ENCODE measurements at regions not wholly inside any gene's neighbourhood (a gene's known extent, or its start where the extent isn't known, plus 50 kb on each side); places are given as distances from the start of the nearest gene placed in this dataset.
"Not testable (repeated sequence)": the region's sequence is repeated elsewhere in the genome, so short reads cannot be mapped to it uniquely, and the experiment has no call there.

GRCh38 chrX:104400387-104400786 is 145.7 kb upstream of the ESX1 start:
- H3K27ac ChIP-seq = no peak overlapping the region
- no peaks in the 10 kb centered on the region for H3K4me1 ChIP-seq (ENCODE audit: low read depth)
- no peak overlapping the region for H3K4me3 ChIP-seq
- no peaks in the 10 kb centered on the region for H3K27me3 ChIP-seq
- no peak for DNase-seq (ENCODE audit: low read depth in 1 of 2, low spot score in 1 of 2)
- no peak for TF ChIP-seq CTCF (IDR thresholded peaks at IDR 0.05; ENCODE audit: low read depth, low read length)
- no peaks in the 10 kb centered on the region for H3K36me3 ChIP-seq
- no peaks in the 10 kb centered on the region for H3K9me3 ChIP-seq (ENCODE audit: low read depth)

- no peaks in the 10 kb centered on the region for H3K4me1 ChIP-seq (ENCODE audit: low read depth)
- no peak overlapping the region for H3K27ac ChIP-seq
- H3K27me3 ChIP-seq = no peaks in the 10 kb centered on the region
- no peak overlapping the region for H3K4me3 ChIP-seq
- TF ChIP-seq CTCF (IDR thresholded peaks at IDR 0.05; ENCODE audit: low read depth, low read length) = no peak
- H3K36me3 ChIP-seq = no peaks in the 10 kb centered on the region
- H3K9me3 ChIP-seq (ENCODE audit: low read depth) = no peaks in the 10 kb centered on the region
- DNase-seq (ENCODE audit: low read depth in 1 of 2, low spot score in 1 of 2) = no peak
Observed at GRCh38 chrX:104392350-104392749, 137.6 kb upstream of the ESX1 start.

- H3K4me3 ChIP-seq = no peak overlapping the region
- H3K9me3 ChIP-seq (ENCODE audit: low read depth) = no peaks in the 10 kb centered on the region
- TF ChIP-seq CTCF (IDR thresholded peaks at IDR 0.05; ENCODE audit: low read depth, low read length) = no peak
- H3K27me3 ChIP-seq = no peaks in the 10 kb centered on the region
- H3K4me1 ChIP-seq (ENCODE audit: low read depth) = no peaks in the 10 kb centered on the region
- no peaks in the 10 kb centered on the region for H3K36me3 ChIP-seq
- H3K27ac ChIP-seq = no peak overlapping the region
- DNase-seq (ENCODE audit: low read depth in 1 of 2, low spot score in 1 of 2) = no peak
Observed at GRCh38 chrX:104391906-104392305, 137.2 kb upstream of the ESX1 start.

- no peak overlapping the region for H3K27ac ChIP-seq
- no peaks in the 10 kb centered on the region for H3K4me1 ChIP-seq (ENCODE audit: low read depth)
- no peak for TF ChIP-seq CTCF (IDR thresholded peaks at IDR 0.05; ENCODE audit: low read depth, low read length)
- H3K4me3 ChIP-seq = no peak overlapping the region
- DNase-seq (ENCODE audit: low read depth in 1 of 2, low spot score in 1 of 2) = no peak
- no peaks in the 10 kb centered on the region for H3K9me3 ChIP-seq (ENCODE audit: low read depth)
- H3K36me3 ChIP-seq = no peaks in the 10 kb centered on the region
- no peaks in the 10 kb centered on the region for H3K27me3 ChIP-seq
Observed at GRCh38 chrX:104376937-104377336, 122.2 kb upstream of the ESX1 start.

GRCh38 chrX:104372547-104372946 is 117.8 kb upstream of the ESX1 start:
- Histone ChIP-seq H3K36me3 (no peaks in the 10 kb centered on the region), H3K4me3 (no peak overlapping the region), H3K27ac (no peak overlapping the region), H3K4me1 (ENCODE audit: low read depth) (peaks cover 4% of the 10 kb centered on the region), H3K27me3 (no peaks in the 10 kb centered on the region), H3K9me3 (ENCODE audit: low read depth) (no peaks in the 10 kb centered on the region)
- DNase-seq (ENCODE audit: low read depth in 1 of 2, low spot score in 1 of 2) = no peak
- no peak for TF ChIP-seq CTCF (IDR thresholded peaks at IDR 0.05; ENCODE audit: low read depth, low read length)

- no peaks in the 10 kb centered on the region for H3K9me3 ChIP-seq (ENCODE audit: low read depth)
- H3K27me3 ChIP-seq = no peaks in the 10 kb centered on the region
- H3K4me3 ChIP-seq = no peak overlapping the region
- no peaks in the 10 kb centered on the region for H3K36me3 ChIP-seq
- no peak overlapping the region for H3K27ac ChIP-seq
- peak; percentile 11 for TF ChIP-seq CTCF (IDR thresholded peaks at IDR 0.05; ENCODE audit: low read depth, low read length)
- H3K4me1 ChIP-seq (ENCODE audit: low read depth) = peaks cover 4% of the 10 kb centered on the region
- peak; percentile 10 to 14 for DNase-seq (ENCODE audit: low read depth in 1 of 2, low spot score in 1 of 2)
Observed at GRCh38 chrX:104370089-104370488, 115.4 kb upstream of the ESX1 start.

- H3K4me1 ChIP-seq (ENCODE audit: low read depth); DNase-seq (ENCODE audit: low read depth in 1 of 2, low spot score in 1 of 2); H3K4me3 ChIP-seq; H3K27ac ChIP-seq; H3K36me3 ChIP-seq; H3K9me3 ChIP-seq (ENCODE audit: low read depth): not testable (repeated sequence)
- peaks cover 15% of the 10 kb centered on the region for H3K27me3 ChIP-seq
Observed at GRCh38 chrX:104360774-104361173, 106.0 kb upstream of the ESX1 start.

All from cardiac muscle cell (in vitro differentiated cells and primary cell).